ENCODE measurements at regions not wholly inside any gene's neighbourhood (a gene's known extent, or its start where the extent isn't known, plus 50 kb on each side); places are given as distances from the start of the nearest gene placed in this dataset.

DNA sequence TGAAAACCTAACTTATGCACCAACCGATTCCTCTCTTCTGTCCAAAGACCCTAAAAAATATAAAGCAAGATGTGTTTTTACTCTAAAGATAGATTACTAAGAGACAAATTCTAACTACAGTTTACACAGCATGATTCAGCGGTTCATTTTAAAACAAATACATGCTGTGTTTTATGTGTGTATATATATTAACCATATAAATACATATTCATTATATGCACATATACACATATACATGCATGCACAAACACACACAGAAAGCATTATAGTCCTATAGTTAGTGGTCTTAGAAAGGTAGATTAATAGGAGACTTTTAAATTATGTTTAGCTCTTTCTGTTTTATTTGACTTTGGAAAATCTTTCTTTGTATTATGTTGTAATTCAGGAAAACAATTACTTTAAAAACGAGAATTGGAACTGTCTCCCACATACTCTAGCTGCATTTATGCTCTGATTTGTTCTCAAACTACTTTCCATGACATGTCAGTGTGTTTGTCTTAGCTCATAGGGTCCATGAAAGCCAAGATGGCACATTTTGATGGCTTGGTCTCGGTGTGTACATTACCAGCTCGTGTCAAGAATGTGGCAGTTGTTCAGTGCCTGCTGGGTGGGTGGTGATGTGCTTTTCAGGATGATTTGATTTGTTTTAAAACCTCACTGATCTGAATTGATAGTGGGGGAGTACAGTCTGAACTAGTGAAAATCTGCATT lies 548.8 kb upstream of the SALL1 start:
- TF ChIP-seq, protein P1, sequence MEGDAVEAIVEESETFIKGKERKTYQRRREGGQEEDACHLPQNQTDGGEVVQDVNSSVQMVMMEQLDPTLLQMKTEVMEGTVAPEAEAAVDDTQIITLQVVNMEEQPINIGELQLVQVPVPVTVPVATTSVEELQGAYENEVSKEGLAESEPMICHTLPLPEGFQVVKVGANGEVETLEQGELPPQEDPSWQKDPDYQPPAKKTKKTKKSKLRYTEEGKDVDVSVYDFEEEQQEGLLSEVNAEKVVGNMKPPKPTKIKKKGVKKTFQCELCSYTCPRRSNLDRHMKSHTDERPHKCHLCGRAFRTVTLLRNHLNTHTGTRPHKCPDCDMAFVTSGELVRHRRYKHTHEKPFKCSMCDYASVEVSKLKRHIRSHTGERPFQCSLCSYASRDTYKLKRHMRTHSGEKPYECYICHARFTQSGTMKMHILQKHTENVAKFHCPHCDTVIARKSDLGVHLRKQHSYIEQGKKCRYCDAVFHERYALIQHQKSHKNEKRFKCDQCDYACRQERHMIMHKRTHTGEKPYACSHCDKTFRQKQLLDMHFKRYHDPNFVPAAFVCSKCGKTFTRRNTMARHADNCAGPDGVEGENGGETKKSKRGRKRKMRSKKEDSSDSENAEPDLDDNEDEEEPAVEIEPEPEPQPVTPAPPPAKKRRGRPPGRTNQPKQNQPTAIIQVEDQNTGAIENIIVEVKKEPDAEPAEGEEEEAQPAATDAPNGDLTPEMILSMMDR (IDR thresholded peaks at IDR 0.05; ENCODE audit: control extremely low read depth, extremely low read depth) = no peak
- Histone ChIP-seq H3K9ac (ENCODE audit: insufficient read depth in 1 of 2, low read length in 2 of 2) (no peak overlapping the region), H3K4me1 (ENCODE audit: control insufficient read depth in 5 of 5, insufficient read depth in 5 of 5, low read length in 5 of 5) (no peaks in the 10 kb centered on the region), H3K27ac (ENCODE audit: low read depth in 1 of 2, low read length in 1 of 2) (no peak overlapping the region), H3K9me3 (ENCODE audit: control insufficient read depth in 4 of 4, insufficient read depth in 3 of 4, low read length in 3 of 4) (peaks cover 0 to 1% (median 0%) of the 10 kb centered on the region in 4 donors), H3K27me3 (ENCODE audit: control insufficient read depth in 3 of 3, insufficient read depth in 3 of 3, low read length in 2 of 3) (no peaks in the 10 kb centered on the region), H3K36me3 (ENCODE audit: control insufficient read depth in 4 of 4, insufficient read depth in 4 of 4, low read length in 4 of 4) (no peaks in the 10 kb centered on the region), H3K4me3 (no peak overlapping the region)
- WGBS, 2 donors = 75 to 82% methylated on average over 5 of the region's 5 CpGs
- DNase-seq (no peak), ATAC-seq (ENCODE audit: insufficient read depth, low FRiP score) (no peak)

DNA sequence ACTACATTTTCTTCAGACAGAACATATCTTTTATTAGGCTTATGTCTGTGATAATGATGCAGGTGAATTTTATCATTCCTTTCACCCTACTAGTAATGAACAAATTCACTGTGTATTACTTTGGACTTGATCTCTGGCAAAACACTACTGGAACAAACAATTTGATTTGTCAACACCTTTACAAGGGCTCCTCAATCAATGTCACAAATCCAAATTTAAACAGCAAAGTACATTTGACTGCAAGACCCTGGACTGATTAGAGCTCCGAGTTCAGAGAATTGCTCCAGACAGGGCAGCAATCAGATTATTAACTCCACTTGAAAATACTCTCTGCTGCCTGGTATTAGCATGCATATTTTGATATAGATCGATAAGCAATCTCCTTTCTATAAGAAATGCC lies 547.6 kb upstream of the SALL1 start:
- peaks cover 0 to 3% (median under 1%) of the 10 kb centered on the region in 4 donors for H3K9me3 ChIP-seq (ENCODE audit: control insufficient read depth in 4 of 4, insufficient read depth in 3 of 4, low read length in 3 of 4)
- H3K4me3 ChIP-seq = no peak overlapping the region
- ATAC-seq (ENCODE audit: insufficient read depth, low FRiP score) (no peak), DNase-seq (no peak)
- H3K36me3 ChIP-seq (ENCODE audit: control insufficient read depth in 4 of 4, insufficient read depth in 4 of 4, low read length in 4 of 4) = no peaks in the 10 kb centered on the region
- H3K27ac ChIP-seq (ENCODE audit: low read depth in 1 of 2, low read length in 1 of 2) = no peak overlapping the region
- no peaks in the 10 kb centered on the region for H3K27me3 ChIP-seq (ENCODE audit: control insufficient read depth in 3 of 3, insufficient read depth in 3 of 3, low read length in 2 of 3)
- TF ChIP-seq, protein P1 (IDR thresholded peaks at IDR 0.05; ENCODE audit: control extremely low read depth, extremely low read depth) = no peak
- 66 to 68% methylated on average over 2 of the region's 2 CpGs for WGBS, 2 donors
- H3K4me1 ChIP-seq (ENCODE audit: control insufficient read depth in 5 of 5, insufficient read depth in 5 of 5, low read length in 5 of 5) = no peaks in the 10 kb centered on the region
- H3K9ac ChIP-seq (ENCODE audit: insufficient read depth in 1 of 2, low read length in 2 of 2) = no peak overlapping the region

DNA sequence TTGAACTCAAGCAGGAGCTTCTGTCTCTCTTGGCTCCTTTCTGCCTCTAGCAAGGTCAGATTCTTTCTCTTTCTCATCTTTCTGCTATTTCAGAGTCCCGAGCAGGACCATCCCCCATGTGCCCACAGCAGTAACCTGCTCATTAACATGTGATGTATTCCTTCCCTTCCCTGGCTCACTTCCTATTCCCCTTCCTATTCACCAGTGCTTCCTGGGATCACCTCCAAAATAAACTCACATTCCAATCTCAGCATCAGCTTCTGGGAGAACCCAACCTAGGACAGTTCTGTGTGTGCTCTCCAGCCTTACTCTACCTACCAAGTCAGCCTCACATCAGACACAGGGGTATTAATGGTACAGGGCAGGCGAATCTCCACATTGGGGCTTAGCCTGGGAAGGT lies 546.4 kb upstream of the SALL1 start:
- H3K9ac ChIP-seq (ENCODE audit: insufficient read depth in 1 of 2, low read length in 2 of 2) = no peak overlapping the region
- H3K4me1 ChIP-seq (ENCODE audit: control insufficient read depth in 5 of 5, insufficient read depth in 5 of 5, low read length in 5 of 5) = no peaks in the 10 kb centered on the region
- no peak overlapping the region for H3K4me3 ChIP-seq
- TF ChIP-seq, protein P1 (IDR thresholded peaks at IDR 0.05; ENCODE audit: control extremely low read depth, extremely low read depth) = no peak
- 64 to 75% methylated on average over 2 of the region's 2 CpGs for WGBS, 2 donors
- peaks cover 0 to 3% (median under 1%) of the 10 kb centered on the region in 4 donors for H3K9me3 ChIP-seq (ENCODE audit: control insufficient read depth in 4 of 4, insufficient read depth in 3 of 4, low read length in 3 of 4)
- H3K27me3 ChIP-seq (ENCODE audit: control insufficient read depth in 3 of 3, insufficient read depth in 3 of 3, low read length in 2 of 3) = no peaks in the 10 kb centered on the region
- no peak for DNase-seq
- no peaks in the 10 kb centered on the region for H3K36me3 ChIP-seq (ENCODE audit: control insufficient read depth in 4 of 4, insufficient read depth in 4 of 4, low read length in 4 of 4)
- H3K27ac ChIP-seq (ENCODE audit: low read depth in 1 of 2, low read length in 1 of 2) = no peak overlapping the region
- ATAC-seq (ENCODE audit: insufficient read depth, low FRiP score) = no peak

DNA sequence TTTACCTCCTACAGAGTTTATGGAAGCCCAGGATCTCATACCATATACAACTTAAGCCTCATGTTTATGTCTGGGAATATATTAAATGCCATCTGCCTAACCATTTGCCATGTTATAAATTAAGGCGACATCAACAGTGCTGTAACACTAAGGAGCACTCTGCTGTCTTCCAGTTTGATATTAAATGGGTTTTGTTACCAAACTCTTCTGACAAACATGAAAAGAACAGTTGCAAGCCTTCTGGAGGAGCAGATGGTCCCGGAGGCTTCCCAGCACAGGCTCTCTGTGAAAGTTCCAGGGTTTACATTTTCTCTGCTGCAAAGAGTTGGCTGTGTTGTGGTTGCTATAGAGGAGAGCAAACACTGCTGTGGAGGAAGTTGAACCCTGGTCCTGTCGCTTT lies 545.3 kb upstream of the SALL1 start:
- Histone ChIP-seq H3K27me3 (ENCODE audit: control insufficient read depth in 3 of 3, insufficient read depth in 3 of 3, low read length in 2 of 3) (no peaks in the 10 kb centered on the region), H3K27ac (ENCODE audit: low read depth in 1 of 2, low read length in 1 of 2) (no peak overlapping the region), H3K4me3 (no peak overlapping the region), H3K36me3 (ENCODE audit: control insufficient read depth in 4 of 4, insufficient read depth in 4 of 4, low read length in 4 of 4) (no peaks in the 10 kb centered on the region), H3K9me3 (ENCODE audit: control insufficient read depth in 4 of 4, insufficient read depth in 3 of 4, low read length in 3 of 4) (peaks cover 0 to 3% (median under 1%) of the 10 kb centered on the region in 4 donors), H3K4me1 (ENCODE audit: control insufficient read depth in 5 of 5, insufficient read depth in 5 of 5, low read length in 5 of 5) (no peaks in the 10 kb centered on the region), H3K9ac (ENCODE audit: insufficient read depth in 1 of 2, low read length in 2 of 2) (no peak overlapping the region)
- TF ChIP-seq, protein P1 (IDR thresholded peaks at IDR 0.05; ENCODE audit: control extremely low read depth, extremely low read depth) = no peak
- DNase-seq (no peak), ATAC-seq (ENCODE audit: insufficient read depth, low FRiP score) (no peak)
- 61 to 67% methylated on average over 3 of the region's 3 CpGs for WGBS, 2 donors

Data from lung (tissue), 11 donors.